ENCODE measurements at regions not wholly inside any gene's neighbourhood (a gene's known extent, or its start where the extent isn't known, plus 50 kb on each side); places are given as distances from the start of the nearest gene placed in this dataset.

GRCh38 chr4:169906821-169907220, 119.4 kb downstream of the MFAP3L start:
- TF ChIP-seq HDAC6 (IDR thresholded peaks at IDR 0.05; ENCODE audit: low read depth, low read length) (no peak), MAX (IDR thresholded peaks at IDR 0.05) (no peak), FOXJ3 (CRISPR knock-in tag; IDR thresholded peaks at IDR 0.05; ENCODE audit: borderline replicate concordance) (no peak), ZNF10 (CRISPR knock-in tag; IDR thresholded peaks at IDR 0.05; ENCODE audit: borderline replicate concordance, low read depth) (no peak), MED1 (CRISPR knock-in tag; IDR thresholded peaks at IDR 0.05) (no peak), ZNF3 (CRISPR knock-in tag; IDR thresholded peaks at IDR 0.05) (no peak), TAF1 (CRISPR knock-in tag; IDR thresholded peaks at IDR 0.05) (no peak), MXI1 (IDR thresholded peaks at IDR 0.05; ENCODE audit: borderline replicate concordance, low read depth, low read length) (no peak)
- TF ChIP-seq, protein P1, sequence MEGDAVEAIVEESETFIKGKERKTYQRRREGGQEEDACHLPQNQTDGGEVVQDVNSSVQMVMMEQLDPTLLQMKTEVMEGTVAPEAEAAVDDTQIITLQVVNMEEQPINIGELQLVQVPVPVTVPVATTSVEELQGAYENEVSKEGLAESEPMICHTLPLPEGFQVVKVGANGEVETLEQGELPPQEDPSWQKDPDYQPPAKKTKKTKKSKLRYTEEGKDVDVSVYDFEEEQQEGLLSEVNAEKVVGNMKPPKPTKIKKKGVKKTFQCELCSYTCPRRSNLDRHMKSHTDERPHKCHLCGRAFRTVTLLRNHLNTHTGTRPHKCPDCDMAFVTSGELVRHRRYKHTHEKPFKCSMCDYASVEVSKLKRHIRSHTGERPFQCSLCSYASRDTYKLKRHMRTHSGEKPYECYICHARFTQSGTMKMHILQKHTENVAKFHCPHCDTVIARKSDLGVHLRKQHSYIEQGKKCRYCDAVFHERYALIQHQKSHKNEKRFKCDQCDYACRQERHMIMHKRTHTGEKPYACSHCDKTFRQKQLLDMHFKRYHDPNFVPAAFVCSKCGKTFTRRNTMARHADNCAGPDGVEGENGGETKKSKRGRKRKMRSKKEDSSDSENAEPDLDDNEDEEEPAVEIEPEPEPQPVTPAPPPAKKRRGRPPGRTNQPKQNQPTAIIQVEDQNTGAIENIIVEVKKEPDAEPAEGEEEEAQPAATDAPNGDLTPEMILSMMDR (CRISPR knock-in tag; IDR thresholded peaks at IDR 0.05), result no peak

Measured in HepG2 (cell line).